Activated CD4-positive, alpha-beta T cell treated with anti-CD3 and anti-CD28 coated beads for 36 hours (primary cell): ENCODE measurements at regions not wholly inside any gene's neighbourhood (a gene's known extent, or its start where the extent isn't known, plus 50 kb on each side); places are given as distances from the start of the nearest gene placed in this dataset.
"Not testable (repeated sequence)": the region's sequence is repeated elsewhere in the genome, so short reads cannot be mapped to it uniquely, and the experiment has no call there.

Experiments
- ATAC-seq: fragments of 200-7000 bp; cut with Tn5 transposase; one replicate; pipeline ENCODE4 v1.10.0; 2021; ENCODE audit warnings: mild to moderate bottlenecking, moderate library complexity
- CTCF ChIA-PET: fragments of 350-600 bp; sonication (Branson Sonifier 250); formaldehyde crosslinking; loops from one replicate; lab custom pipeline; 2021; ENCODE audit warnings: antibody characterized with exemption; lab: Charles Lee
- POLR2A ChIA-PET: fragments of 350-600 bp; sonication (Branson Sonifier 250); formaldehyde crosslinking; loops from one replicate; lab custom pipeline; 2021; ENCODE audit warnings: antibody characterized with exemption, inconsistent platforms; lab: Charles Lee
- DNase-seq: peaks from one replicate; pipeline ENCODE4 v3.0.0-alpha.2; 2020
- H3K27ac Mint-ChIP-seq: one replicate; pipeline ENCODE4 v1.8.0; 2021; ENCODE audit warnings: mixed read lengths
- H3K27me3 Mint-ChIP-seq: one replicate; pipeline ENCODE4 v1.8.0; 2021; ENCODE audit warnings: mixed read lengths
- H3K36me3 Mint-ChIP-seq: one replicate; pipeline ENCODE4 v1.8.0; 2021; ENCODE audit warnings: low read depth, mixed read lengths
- H3K4me1 Mint-ChIP-seq: one replicate; pipeline ENCODE4 v1.8.0; 2021; ENCODE audit warnings: mixed read lengths
- H3K4me3 Mint-ChIP-seq: one replicate; pipeline ENCODE4 v1.8.0; 2021; ENCODE audit warnings: mild to moderate bottlenecking, moderate library complexity, mixed read lengths
- H3K9me3 Mint-ChIP-seq: one replicate; pipeline ENCODE4 v1.8.0; 2021; ENCODE audit warnings: low read depth, mixed read lengths
- intact Hi-C, 2 experiments: fragments of 100-400 bp; cut with DNase I in 1 of 2; cut with micrococcal nuclease in 1 of 2; formaldehyde crosslinking; loops; one replicate each; pipeline versions ENCODE4 v1.14.2 to v1.15.1; 2022 to 2024; cut with DNase I, micrococcal nuclease

GRCh38 chr1:192448026-192448578 is 127.5 kb upstream of the RGS1 start:
- DNase-seq (no peak), ATAC-seq (no peak)
- H3K36me3 Mint-ChIP-seq = no peaks in the 10 kb centered on the region
- H3K4me3 Mint-ChIP-seq = no peak overlapping the region
- H3K27me3 Mint-ChIP-seq = peaks cover 11% of the 10 kb centered on the region
- H3K4me1 Mint-ChIP-seq = no peaks in the 10 kb centered on the region
- ChIA-PET CTCF (interaction anchor here (0.7 kb wide), 2 partner anchors 429 to 713 kb away, joined by 3 to 5 read pairs; no protein-coding TSS in a partner anchor), POLR2A (no interaction called here)
- H3K27ac Mint-ChIP-seq = no peak overlapping the region
- intact Hi-C loops = loop anchor here in 1 of 2 experiments (10.0 kb wide), 1 partner anchor 453 kb away; no protein-coding TSS in a partner anchor
- no peaks in the 10 kb centered on the region for H3K9me3 Mint-ChIP-seq

- CTCF ChIA-PET = interaction anchor here (1.1 to 1.2 kb wide), 2 partner anchors 9 to 21 kb away, joined by 3 read pairs; no protein-coding TSS in a partner anchor
Observed at GRCh38 chr1:192453360-192453992, 122.1 kb upstream of the RGS1 start.

GRCh38 chr1:192459467-192459866 is 116.1 kb upstream of the RGS1 start:
- DNase-seq (no peak), ATAC-seq (no peak)
- CTCF ChIA-PET = interaction anchor here (1.2 kb wide), 1 partner anchor 12 kb away, joined by 4 read pairs; no protein-coding TSS in a partner anchor
- intact Hi-C loops = no loop called here
- Mint-ChIP-seq H3K4me3 (no peak overlapping the region), H3K27ac (no peak overlapping the region), H3K9me3 (no peaks in the 10 kb centered on the region), H3K4me1 (no peaks in the 10 kb centered on the region), H3K36me3 (no peaks in the 10 kb centered on the region), H3K27me3 (peaks cover 14% of the 10 kb centered on the region)
- POLR2A ChIA-PET = interaction anchor here (0.6 kb wide), 1 partner anchor 149 kb away, joined by 4 read pairs; no protein-coding TSS in a partner anchor

More at GRCh38 chr1:192453360-192453992, 122.1 kb upstream of the RGS1 start:
- Mint-ChIP-seq H3K36me3 (no peaks in the 10 kb centered on the region), H3K4me3 (no peak overlapping the region), H3K27ac (no peak overlapping the region), H3K4me1 (no peaks in the 10 kb centered on the region), H3K9me3 (no peaks in the 10 kb centered on the region), H3K27me3 (peaks cover 18% of the 10 kb centered on the region)
- POLR2A ChIA-PET = no interaction called here
- no peak for ATAC-seq
- no peak for DNase-seq
- intact Hi-C loops = no loop called here

GRCh38 chr1:192461684-192462083 is 113.9 kb upstream of the RGS1 start:
- DNase-seq = no peak
- no peaks in the 10 kb centered on the region for H3K4me1 Mint-ChIP-seq
- POLR2A ChIA-PET = interaction anchor here (0.8 kb wide), 1 partner anchor 36 kb away, joined by 3 read pairs; no protein-coding TSS in a partner anchor

GRCh38 chr1:192462616-192463015 is 113.0 kb upstream of the RGS1 start:
- Mint-ChIP-seq H3K9me3 (no peaks in the 10 kb centered on the region), H3K27me3 (peaks cover 21% of the 10 kb centered on the region), H3K4me1 (no peaks in the 10 kb centered on the region), H3K27ac (no peak overlapping the region), H3K4me3 (no peak overlapping the region), H3K36me3 (no peaks in the 10 kb centered on the region)
- intact Hi-C loops = no loop called here
- ChIA-PET CTCF (interaction anchor here (1.3 kb wide), 1 partner anchor 11 kb away, joined by 3 read pairs; no protein-coding TSS in a partner anchor), POLR2A (no interaction called here)
- ATAC-seq (no peak), DNase-seq (no peak)

More at GRCh38 chr1:192461684-192462083, 113.9 kb upstream of the RGS1 start:
- intact Hi-C loops = no loop called here
- CTCF ChIA-PET = interaction anchor here (1.2 to 1.3 kb wide), 2 partner anchors 10 to 13 kb away, joined by 3 to 4 read pairs; no protein-coding TSS in a partner anchor
- Mint-ChIP-seq H3K9me3 (no peaks in the 10 kb centered on the region), H3K4me3 (no peak overlapping the region), H3K27ac (no peak overlapping the region), H3K36me3 (no peaks in the 10 kb centered on the region), H3K27me3 (peaks cover 18% of the 10 kb centered on the region)
- no peak for ATAC-seq

- CTCF ChIA-PET = no interaction called here
Observed at GRCh38 chr1:192463661-192464060, 111.9 kb upstream of the RGS1 start.

GRCh38 chr1:192465221-192465620 is 110.4 kb upstream of the RGS1 start:
- H3K4me3 Mint-ChIP-seq, intact Hi-C loops, H3K36me3 Mint-ChIP-seq, POLR2A ChIA-PET, H3K4me1 Mint-ChIP-seq, H3K9me3 Mint-ChIP-seq, CTCF ChIA-PET, ATAC-seq, DNase-seq, H3K27ac Mint-ChIP-seq: not testable (repeated sequence)
- peaks cover 28% of the 10 kb centered on the region for H3K27me3 Mint-ChIP-seq

More at GRCh38 chr1:192463661-192464060, 111.9 kb upstream of the RGS1 start:
- DNase-seq (no peak), ATAC-seq (no peak)
- Mint-ChIP-seq H3K4me1 (no peaks in the 10 kb centered on the region), H3K4me3 (no peak overlapping the region), H3K27ac (no peak overlapping the region), H3K27me3 (peaks cover 17% of the 10 kb centered on the region), H3K9me3 (no peaks in the 10 kb centered on the region), H3K36me3 (no peaks in the 10 kb centered on the region)
- POLR2A ChIA-PET = no interaction called here
- intact Hi-C loops = no loop called here

- ChIA-PET POLR2A (no interaction called here), CTCF (interaction anchor here (0.6 to 4.3 kb wide), 41 partner anchors 13 to 1792 kb away, joined by 3 to 30 read pairs (median 4); partner anchors contain the start of gene GLRX2)
- peaks cover 2% of the 10 kb centered on the region for H3K4me1 Mint-ChIP-seq
- DNase-seq = no peak
- no peaks in the 10 kb centered on the region for H3K9me3 Mint-ChIP-seq
- no peaks in the 10 kb centered on the region for H3K36me3 Mint-ChIP-seq
- no peak overlapping the region for H3K27ac Mint-ChIP-seq
- H3K4me3 Mint-ChIP-seq = no peak overlapping the region
- ATAC-seq = no peak
- intact Hi-C loops = loop anchor here (1.0 to 10.0 kb wide), 9 partner anchors 135 to 1823 kb away; partner anchors contain the start of genes RGS2 (in 2 of the 2) and CDC73 (in 1 of the 2)
- H3K27me3 Mint-ChIP-seq = peaks cover 12% of the 10 kb centered on the region
Observed at GRCh38 chr1:192474080-192474683, 101.4 kb upstream of the RGS1 start.

- no peaks in the 10 kb centered on the region for H3K9me3 Mint-ChIP-seq
- DNase-seq (no peak), ATAC-seq (no peak)
- H3K27ac Mint-ChIP-seq = no peak overlapping the region
- no peak overlapping the region for H3K4me3 Mint-ChIP-seq
- CTCF ChIA-PET = interaction anchor here (0.7 to 4.3 kb wide), 22 partner anchors 18 to 630 kb away, joined by 3 to 30 read pairs (median 6); partner anchors contain the start of gene GLRX2
- H3K27me3 Mint-ChIP-seq = peaks cover 2% of the 10 kb centered on the region
- POLR2A ChIA-PET = no interaction called here
- intact Hi-C loops = loop anchor here (2.0 to 10.0 kb wide), 5 partner anchors 42 to 649 kb away; partner anchors contain the start of genes CDC73 (in 1 of the 2) and RGS2 (in 1 of the 2)
- no peaks in the 10 kb centered on the region for H3K36me3 Mint-ChIP-seq
- H3K4me1 Mint-ChIP-seq = peaks cover 2% of the 10 kb centered on the region
Observed at GRCh38 chr1:192475329-192475728, 100.2 kb upstream of the RGS1 start.

GRCh38 chr1:192475970-192476369 is 99.6 kb upstream of the RGS1 start:
- DNase-seq (no peak), ATAC-seq (no peak)
- Mint-ChIP-seq H3K27me3 (no peaks in the 10 kb centered on the region), H3K9me3 (no peaks in the 10 kb centered on the region), H3K27ac (no peak overlapping the region), H3K36me3 (no peaks in the 10 kb centered on the region), H3K4me1 (peaks cover 2% of the 10 kb centered on the region), H3K4me3 (no peak overlapping the region)
- intact Hi-C loops = loop anchor here (2.0 to 10.0 kb wide), 5 partner anchors 41 to 649 kb away; partner anchors contain the start of genes CDC73 (in 1 of the 2) and RGS2 (in 1 of the 2)
- POLR2A ChIA-PET = no interaction called here
- CTCF ChIA-PET = interaction anchor here (0.9 to 4.3 kb wide), 8 partner anchors 17 to 330 kb away, joined by 3 to 30 read pairs (median 10); no protein-coding TSS in a partner anchor

GRCh38 chr1:192476802-192477298 is 98.7 kb upstream of the RGS1 start:
- peak; percentile 72 for ATAC-seq
- Mint-ChIP-seq H3K4me3 (no peak overlapping the region), H3K27ac (no peak overlapping the region), H3K4me1 (peaks cover 2% of the 10 kb centered on the region), H3K36me3 (no peaks in the 10 kb centered on the region), H3K27me3 (no peaks in the 10 kb centered on the region), H3K9me3 (no peaks in the 10 kb centered on the region)
- peak; percentile 32 for DNase-seq
- intact Hi-C loops = loop anchor here (1.0 to 10.0 kb wide), 4 partner anchors 40 to 648 kb away; partner anchors contain the start of gene CDC73 (in 1 of the 2)
- CTCF ChIA-PET = interaction anchor here (0.6 to 4.3 kb wide), 19 partner anchors 10 to 542 kb away, joined by 3 to 30 read pairs (median 4); no protein-coding TSS in a partner anchor
- POLR2A ChIA-PET = no interaction called here
